ENCODE measurements at regions not wholly inside any gene's neighbourhood (a gene's known extent, or its start where the extent isn't known, plus 50 kb on each side); places are given as distances from the start of the nearest gene placed in this dataset.

DNA sequence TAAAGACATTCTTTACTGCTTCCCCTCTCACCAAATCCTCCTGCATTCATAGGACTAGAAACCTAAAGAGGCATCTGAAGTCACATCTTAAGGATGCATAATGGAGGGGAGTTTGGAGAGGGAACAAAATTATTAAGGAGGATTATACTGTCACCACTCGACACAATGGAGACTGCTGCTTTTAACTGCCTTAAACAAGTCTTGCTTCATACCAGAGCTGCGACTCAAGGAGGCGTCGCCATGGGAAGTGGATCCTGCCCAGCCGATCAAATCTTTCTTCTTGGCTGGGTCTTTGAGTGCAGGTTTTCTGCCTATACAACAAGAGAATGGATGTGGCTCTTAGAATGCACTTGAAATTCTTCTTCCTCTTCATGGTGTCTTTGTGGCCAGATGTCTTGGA, 66.7 kb upstream of the FOXE1 start:
- Histone ChIP-seq H4K20me1 (ENCODE audit: insufficient read depth) (no peaks in the 10 kb centered on the region), H3K27ac (ENCODE audit: low read length) (no peak overlapping the region), H3K27me3 (ENCODE audit: insufficient read depth, low read depth, low read length) (no peaks in the 10 kb centered on the region), H3K9ac (ENCODE audit: low read length) (no peak overlapping the region), H2AFZ (ENCODE audit: low read depth, low read length) (no peak overlapping the region), H3K79me2 (replicated peaks; ENCODE audit: insufficient read depth, low read length) (no peaks in the 10 kb centered on the region), H3F3A (ENCODE audit: insufficient read depth, low read length, poor library complexity, severe bottlenecking) (no peaks in the 10 kb centered on the region), H3K9me3 (ENCODE audit: low read length) (no peaks in the 10 kb centered on the region), H3K4me2 (ENCODE audit: low read length) (no peak overlapping the region), H3K9me2 (ENCODE audit: insufficient read depth, low read length) (no peaks in the 10 kb centered on the region), H3K4me3 (ENCODE audit: low read length) (no peak overlapping the region), H3K36me3 (ENCODE audit: insufficient read depth, low read length) (no peaks in the 10 kb centered on the region)
- TF ChIP-seq, protein P1, sequence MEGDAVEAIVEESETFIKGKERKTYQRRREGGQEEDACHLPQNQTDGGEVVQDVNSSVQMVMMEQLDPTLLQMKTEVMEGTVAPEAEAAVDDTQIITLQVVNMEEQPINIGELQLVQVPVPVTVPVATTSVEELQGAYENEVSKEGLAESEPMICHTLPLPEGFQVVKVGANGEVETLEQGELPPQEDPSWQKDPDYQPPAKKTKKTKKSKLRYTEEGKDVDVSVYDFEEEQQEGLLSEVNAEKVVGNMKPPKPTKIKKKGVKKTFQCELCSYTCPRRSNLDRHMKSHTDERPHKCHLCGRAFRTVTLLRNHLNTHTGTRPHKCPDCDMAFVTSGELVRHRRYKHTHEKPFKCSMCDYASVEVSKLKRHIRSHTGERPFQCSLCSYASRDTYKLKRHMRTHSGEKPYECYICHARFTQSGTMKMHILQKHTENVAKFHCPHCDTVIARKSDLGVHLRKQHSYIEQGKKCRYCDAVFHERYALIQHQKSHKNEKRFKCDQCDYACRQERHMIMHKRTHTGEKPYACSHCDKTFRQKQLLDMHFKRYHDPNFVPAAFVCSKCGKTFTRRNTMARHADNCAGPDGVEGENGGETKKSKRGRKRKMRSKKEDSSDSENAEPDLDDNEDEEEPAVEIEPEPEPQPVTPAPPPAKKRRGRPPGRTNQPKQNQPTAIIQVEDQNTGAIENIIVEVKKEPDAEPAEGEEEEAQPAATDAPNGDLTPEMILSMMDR (IDR thresholded peaks at IDR 0.05; ENCODE audit: poor library complexity, severe bottlenecking): no peak
- TF ChIP-seq, protein P2, sequence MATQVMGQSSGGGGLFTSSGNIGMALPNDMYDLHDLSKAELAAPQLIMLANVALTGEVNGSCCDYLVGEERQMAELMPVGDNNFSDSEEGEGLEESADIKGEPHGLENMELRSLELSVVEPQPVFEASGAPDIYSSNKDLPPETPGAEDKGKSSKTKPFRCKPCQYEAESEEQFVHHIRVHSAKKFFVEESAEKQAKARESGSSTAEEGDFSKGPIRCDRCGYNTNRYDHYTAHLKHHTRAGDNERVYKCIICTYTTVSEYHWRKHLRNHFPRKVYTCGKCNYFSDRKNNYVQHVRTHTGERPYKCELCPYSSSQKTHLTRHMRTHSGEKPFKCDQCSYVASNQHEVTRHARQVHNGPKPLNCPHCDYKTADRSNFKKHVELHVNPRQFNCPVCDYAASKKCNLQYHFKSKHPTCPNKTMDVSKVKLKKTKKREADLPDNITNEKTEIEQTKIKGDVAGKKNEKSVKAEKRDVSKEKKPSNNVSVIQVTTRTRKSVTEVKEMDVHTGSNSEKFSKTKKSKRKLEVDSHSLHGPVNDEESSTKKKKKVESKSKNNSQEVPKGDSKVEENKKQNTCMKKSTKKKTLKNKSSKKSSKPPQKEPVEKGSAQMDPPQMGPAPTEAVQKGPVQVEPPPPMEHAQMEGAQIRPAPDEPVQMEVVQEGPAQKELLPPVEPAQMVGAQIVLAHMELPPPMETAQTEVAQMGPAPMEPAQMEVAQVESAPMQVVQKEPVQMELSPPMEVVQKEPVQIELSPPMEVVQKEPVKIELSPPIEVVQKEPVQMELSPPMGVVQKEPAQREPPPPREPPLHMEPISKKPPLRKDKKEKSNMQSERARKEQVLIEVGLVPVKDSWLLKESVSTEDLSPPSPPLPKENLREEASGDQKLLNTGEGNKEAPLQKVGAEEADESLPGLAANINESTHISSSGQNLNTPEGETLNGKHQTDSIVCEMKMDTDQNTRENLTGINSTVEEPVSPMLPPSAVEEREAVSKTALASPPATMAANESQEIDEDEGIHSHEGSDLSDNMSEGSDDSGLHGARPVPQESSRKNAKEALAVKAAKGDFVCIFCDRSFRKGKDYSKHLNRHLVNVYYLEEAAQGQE (IDR thresholded peaks at IDR 0.05; ENCODE audit: borderline replicate concordance): no peak
- TF ChIP-seq POLR2AphosphoS5 (IDR thresholded peaks at IDR 0.05) (no peak), RAD21 (conservative IDR thresholded peaks at IDR 0.05) (no peak), EP300 (conservative IDR thresholded peaks at IDR 0.05; ENCODE audit: poor library complexity, severe bottlenecking) (no peak), EZH2 (IDR thresholded peaks at IDR 0.05; ENCODE audit: borderline replicate concordance, insufficient read depth, low read length, poor library complexity, severe bottlenecking) (no peak), TAF1 (IDR thresholded peaks at IDR 0.05; ENCODE audit: low read depth) (no peak), SMC3 (conservative IDR thresholded peaks at IDR 0.05; ENCODE audit: poor library complexity) (no peak), MXI1 (conservative IDR thresholded peaks at IDR 0.05; ENCODE audit: poor library complexity, severe bottlenecking) (no peak)

DNA sequence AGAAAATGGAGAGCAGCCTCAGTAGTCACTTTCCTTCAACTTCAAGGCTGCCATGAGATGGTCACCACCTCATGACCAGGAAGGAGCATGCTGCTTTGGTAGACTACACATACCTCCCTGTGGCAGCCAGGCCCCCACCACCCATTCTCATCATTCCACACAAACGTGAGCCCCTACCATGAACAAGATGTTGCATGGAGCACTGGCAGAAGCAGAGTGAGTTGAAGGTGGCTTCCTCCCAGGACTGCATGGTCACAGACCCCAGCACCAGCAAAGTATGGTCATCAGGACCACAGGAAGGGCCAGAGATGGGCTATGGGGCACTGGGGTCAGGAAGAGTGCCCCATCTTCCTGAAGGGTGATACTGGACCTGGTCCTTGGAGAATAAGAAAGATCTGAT, 65.5 kb upstream of the FOXE1 start:
- Histone ChIP-seq H3K36me3 (ENCODE audit: insufficient read depth, low read length) (no peaks in the 10 kb centered on the region), H3K9ac (ENCODE audit: low read length) (no peak overlapping the region), H3K9me3 (ENCODE audit: low read length) (no peaks in the 10 kb centered on the region), H2AFZ (ENCODE audit: low read depth, low read length) (no peak overlapping the region), H3K4me3 (ENCODE audit: low read length) (no peak overlapping the region), H3K27me3 (ENCODE audit: insufficient read depth, low read depth, low read length) (no peaks in the 10 kb centered on the region), H3K27ac (ENCODE audit: low read length) (no peak overlapping the region), H4K20me1 (ENCODE audit: insufficient read depth) (no peaks in the 10 kb centered on the region), H3F3A (ENCODE audit: insufficient read depth, low read length, poor library complexity, severe bottlenecking) (no peaks in the 10 kb centered on the region), H3K4me2 (ENCODE audit: low read length) (no peak overlapping the region), H3K79me2 (replicated peaks; ENCODE audit: insufficient read depth, low read length) (no peaks in the 10 kb centered on the region), H3K9me2 (ENCODE audit: insufficient read depth, low read length) (no peaks in the 10 kb centered on the region)
- TF ChIP-seq SMC3 (conservative IDR thresholded peaks at IDR 0.05; ENCODE audit: poor library complexity): no peak
- TF ChIP-seq, protein P1 (IDR thresholded peaks at IDR 0.05; ENCODE audit: poor library complexity, severe bottlenecking): no peak

Measured in neural cell (in vitro differentiated cells).